ENCODE measurements at regions not wholly inside any gene's neighbourhood (a gene's known extent, or its start where the extent isn't known, plus 50 kb on each side); places are given as distances from the start of the nearest gene placed in this dataset.

DNA sequence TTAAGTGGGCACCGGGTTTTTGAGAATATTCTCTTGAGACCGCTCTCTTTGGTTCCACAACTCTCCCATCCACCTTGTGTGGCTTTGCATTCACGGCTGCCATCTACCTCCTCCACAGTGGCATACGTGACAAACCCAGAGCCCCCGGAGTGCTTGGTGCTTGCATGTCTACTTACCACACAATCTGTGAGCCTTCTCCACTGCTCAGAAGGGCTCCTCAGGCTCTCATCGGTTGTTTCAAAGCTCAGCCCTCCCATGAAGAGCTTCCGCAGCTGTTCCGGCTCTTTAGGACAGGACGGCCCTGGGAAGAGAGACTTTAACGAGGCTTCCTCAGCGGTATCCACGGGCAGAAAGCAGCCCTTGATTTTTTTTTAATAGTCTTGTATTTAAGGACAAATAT lies 167.6 kb upstream of the ANK2 start (continued):
- TF ChIP-seq PTBP1 (IDR thresholded peaks at IDR 0.05; ENCODE audit: low read depth, low read length) (no peak), POLR2B (IDR thresholded peaks at IDR 0.05; ENCODE audit: low read depth, partially characterized antibody) (no peak), EP300 (IDR thresholded peaks at IDR 0.05; ENCODE audit: low read length) (no peak), COPS2 (conservative IDR thresholded peaks at IDR 0.05) (no peak), SLC30A9 (CRISPR knock-in tag; IDR thresholded peaks at IDR 0.05) (no peak), KAT2B (IDR thresholded peaks at IDR 0.05; ENCODE audit: low read depth, low read length) (no peak), TAF1 (IDR thresholded peaks at IDR 0.05; ENCODE audit: control insufficient read depth, extremely low read depth, insufficient read depth, low read length, severe bottlenecking) (no peak), TGIF2 (CRISPR knock-in tag; IDR thresholded peaks at IDR 0.05) (no peak), CAMTA2 (CRISPR knock-in tag; conservative IDR thresholded peaks at IDR 0.05) (no peak)
- TF ChIP-seq, protein P1, sequence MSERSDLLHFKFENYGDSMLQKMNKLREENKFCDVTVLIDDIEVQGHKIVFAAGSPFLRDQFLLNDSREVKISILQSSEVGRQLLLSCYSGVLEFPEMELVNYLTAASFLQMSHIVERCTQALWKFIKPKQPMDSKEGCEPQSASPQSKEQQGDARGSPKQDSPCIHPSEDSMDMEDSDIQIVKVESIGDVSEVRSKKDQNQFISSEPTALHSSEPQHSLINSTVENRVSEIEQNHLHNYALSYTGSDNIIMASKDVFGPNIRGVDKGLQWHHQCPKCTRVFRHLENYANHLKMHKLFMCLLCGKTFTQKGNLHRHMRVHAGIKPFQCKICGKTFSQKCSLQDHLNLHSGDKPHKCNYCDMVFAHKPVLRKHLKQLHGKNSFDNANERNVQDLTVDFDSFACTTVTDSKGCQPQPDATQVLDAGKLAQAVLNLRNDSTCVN (CRISPR knock-in tag; IDR thresholded peaks at IDR 0.05) = no peak
- TF ChIP-seq, protein P2, sequence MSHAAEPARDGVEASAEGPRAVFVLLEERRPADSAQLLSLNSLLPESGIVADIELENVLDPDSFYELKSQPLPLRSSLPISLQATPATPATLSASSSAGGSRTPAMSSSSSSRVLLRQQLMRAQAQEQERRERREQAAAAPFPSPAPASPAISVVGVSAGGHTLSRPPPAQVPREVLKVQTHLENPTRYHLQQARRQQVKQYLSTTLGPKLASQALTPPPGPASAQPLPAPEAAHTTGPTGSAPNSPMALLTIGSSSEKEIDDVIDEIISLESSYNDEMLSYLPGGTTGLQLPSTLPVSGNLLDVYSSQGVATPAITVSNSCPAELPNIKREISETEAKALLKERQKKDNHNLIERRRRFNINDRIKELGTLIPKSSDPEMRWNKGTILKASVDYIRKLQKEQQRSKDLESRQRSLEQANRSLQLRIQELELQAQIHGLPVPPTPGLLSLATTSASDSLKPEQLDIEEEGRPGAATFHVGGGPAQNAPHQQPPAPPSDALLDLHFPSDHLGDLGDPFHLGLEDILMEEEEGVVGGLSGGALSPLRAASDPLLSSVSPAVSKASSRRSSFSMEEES (CRISPR knock-in tag; IDR thresholded peaks at IDR 0.05) = no peak
- TF ChIP-seq, protein P3, sequence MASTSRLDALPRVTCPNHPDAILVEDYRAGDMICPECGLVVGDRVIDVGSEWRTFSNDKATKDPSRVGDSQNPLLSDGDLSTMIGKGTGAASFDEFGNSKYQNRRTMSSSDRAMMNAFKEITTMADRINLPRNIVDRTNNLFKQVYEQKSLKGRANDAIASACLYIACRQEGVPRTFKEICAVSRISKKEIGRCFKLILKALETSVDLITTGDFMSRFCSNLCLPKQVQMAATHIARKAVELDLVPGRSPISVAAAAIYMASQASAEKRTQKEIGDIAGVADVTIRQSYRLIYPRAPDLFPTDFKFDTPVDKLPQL (IDR thresholded peaks at IDR 0.05; ENCODE audit: extremely low read depth, insufficient read length) = no peak
